ENCODE measurements at regions not wholly inside any gene's neighbourhood (a gene's known extent, or its start where the extent isn't known, plus 50 kb on each side); places are given as distances from the start of the nearest gene placed in this dataset.
A peak's percentile ranks its signal among the peaks of the same experiment; 100 is the strongest.
"Not testable (repeated sequence)": the region's sequence is repeated elsewhere in the genome, so short reads cannot be mapped to it uniquely, and the experiment has no call there.

- no peak for DNase-seq (ENCODE audit: low spot score)
These were observed 174.6 kb downstream of the ABCA8 start for GRCh38 chr17:68780596-68780995.

- no peak for DNase-seq (ENCODE audit: low spot score)
These were observed 176.5 kb downstream of the ABCA8 start for GRCh38 chr17:68778726-68779125.

GRCh38 chr17:68777856-68778694 is 176.9 kb upstream of the FAM20A start:
- no peak for DNase-seq (ENCODE audit: low spot score)

GRCh38 chr17:68777243-68777855 is 176.2 kb upstream of the FAM20A start:
- peak; percentile 26 for DNase-seq (ENCODE audit: low spot score)

GRCh38 chr17:68776451-68776850 is 175.3 kb upstream of the FAM20A start:
- no peak for DNase-seq (ENCODE audit: low spot score)

GRCh38 chr17:68775969-68776368 is 174.8 kb upstream of the FAM20A start:
- no peak for DNase-seq (ENCODE audit: low spot score)

- DNase-seq (ENCODE audit: low spot score): no peak
These were observed 174.2 kb upstream of the FAM20A start for GRCh38 chr17:68775318-68775717.

- DNase-seq (ENCODE audit: low spot score): peak; percentile 25
These were observed 170.8 kb upstream of the FAM20A start for GRCh38 chr17:68771867-68772515.

- no peak for DNase-seq (ENCODE audit: low spot score)
These were observed 167.6 kb upstream of the FAM20A start for GRCh38 chr17:68768804-68769203.

GRCh38 chr17:68766640-68767039 is 165.5 kb upstream of the FAM20A start:
- DNase-seq (ENCODE audit: low spot score): no peak

- no peak for DNase-seq (ENCODE audit: low spot score)
These were observed 162.4 kb upstream of the FAM20A start for GRCh38 chr17:68763562-68763961.

GRCh38 chr17:68762911-68763310 is 161.7 kb upstream of the FAM20A start:
- no peak for DNase-seq (ENCODE audit: low spot score)

- no peak for DNase-seq (ENCODE audit: low spot score)
These were observed 158.9 kb upstream of the FAM20A start for GRCh38 chr17:68760141-68760475.

GRCh38 chr17:68759343-68760140 is 158.4 kb upstream of the FAM20A start:
- peak; percentile 73 for DNase-seq (ENCODE audit: low spot score)

GRCh38 chr17:68759002-68759342 is 157.8 kb upstream of the FAM20A start:
- DNase-seq (ENCODE audit: low spot score): no peak

- DNase-seq (ENCODE audit: low spot score): not testable (repeated sequence)
These were observed 156.9 kb upstream of the FAM20A start for GRCh38 chr17:68757866-68758757.

- no peak for DNase-seq (ENCODE audit: low spot score)
These were observed 153.0 kb upstream of the FAM20A start for GRCh38 chr17:68753985-68754769.

- no peak for DNase-seq (ENCODE audit: low spot score)
These were observed 149.0 kb upstream of the FAM20A start for GRCh38 chr17:68750208-68750562.

- no peak for DNase-seq (ENCODE audit: low spot score)
These were observed 148.4 kb upstream of the FAM20A start for GRCh38 chr17:68749349-68750207.

Data from SK-N-DZ (cell line).